ENCODE measurements at regions not wholly inside any gene's neighbourhood (a gene's known extent, or its start where the extent isn't known, plus 50 kb on each side); places are given as distances from the start of the nearest gene placed in this dataset.

DNA sequence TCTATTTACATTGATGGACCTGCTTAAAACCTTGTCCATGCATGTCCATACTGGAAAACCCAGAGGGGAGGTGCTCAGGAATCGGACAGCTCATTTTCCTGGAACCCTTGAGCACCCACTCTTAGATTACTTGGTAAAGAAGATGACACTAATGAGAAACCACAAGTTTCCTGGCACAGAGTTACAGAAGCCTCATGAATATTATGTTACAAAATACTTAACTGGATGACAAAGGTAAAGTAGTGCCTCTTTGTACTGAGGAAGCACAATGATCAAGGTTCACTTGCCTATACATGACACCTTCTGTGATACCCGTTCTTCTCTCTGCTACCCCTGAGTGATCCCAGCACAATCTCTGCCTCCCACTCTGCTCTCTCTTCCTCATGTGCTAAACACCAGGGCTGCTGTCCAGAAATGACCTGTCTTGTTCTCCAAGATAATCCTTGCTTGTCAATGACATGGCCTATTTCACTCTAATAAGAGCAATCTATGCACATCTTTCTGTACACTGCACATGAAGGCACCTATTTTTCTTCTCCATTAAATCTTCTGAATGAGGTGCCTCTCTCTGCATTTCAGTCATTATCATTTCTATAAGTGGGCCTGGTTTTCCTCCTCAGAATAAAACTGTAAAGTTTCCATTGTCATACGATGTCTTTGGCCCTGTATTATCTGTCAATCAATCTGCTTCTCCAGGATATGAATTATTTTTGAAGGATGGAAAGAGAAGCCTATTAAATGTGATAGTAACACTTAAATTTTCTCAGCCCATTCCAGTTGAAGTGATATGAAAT, 684.0 kb upstream of the ACO1 start:
- POLR2A ChIA-PET: no interaction called here
- no peak for TF ChIP-seq CTCF (IDR thresholded peaks at IDR 0.05; ENCODE audit: control extremely low read depth, extremely low read depth, low read depth, missing control alignments)
- no peak for DNase-seq (ENCODE audit: extremely low spot score)
- CTCF ChIA-PET: no interaction called here

GRCh38 chr9:31702957-31703356, 681.5 kb upstream of the ACO1 start:
- CTCF ChIA-PET: no interaction called here
- DNase-seq (ENCODE audit: extremely low spot score): no peak
- no peak for TF ChIP-seq CTCF (IDR thresholded peaks at IDR 0.05; ENCODE audit: control extremely low read depth, extremely low read depth, low read depth, missing control alignments)
- POLR2A ChIA-PET: no interaction called here

DNA sequence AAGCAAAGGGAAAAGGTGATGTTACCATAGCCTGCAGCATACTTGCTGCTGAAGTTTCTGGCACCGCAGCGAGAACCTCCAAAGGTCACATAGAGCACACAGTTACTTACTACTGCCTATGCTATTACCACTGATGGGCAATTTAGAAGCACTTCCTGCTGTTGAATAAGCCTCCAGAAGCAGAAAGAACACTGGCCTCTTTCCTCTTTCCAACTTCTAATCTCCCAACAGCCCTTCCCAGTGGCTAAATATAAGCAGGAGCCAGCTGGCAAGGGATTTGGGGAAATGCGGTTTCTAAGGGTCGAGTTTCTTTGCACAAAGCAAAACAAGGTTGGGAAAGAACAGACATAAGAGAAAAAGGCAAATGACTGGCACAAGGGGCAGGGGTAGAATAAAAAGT, 669.2 kb upstream of the ACO1 start:
- POLR2A ChIA-PET: no interaction called here
- CTCF ChIA-PET: no interaction called here
- no peak for DNase-seq (ENCODE audit: extremely low spot score)
- TF ChIP-seq CTCF (IDR thresholded peaks at IDR 0.05; ENCODE audit: control extremely low read depth, extremely low read depth, low read depth, missing control alignments): no peak

- no peak for TF ChIP-seq CTCF (IDR thresholded peaks at IDR 0.05; ENCODE audit: control extremely low read depth, extremely low read depth, low read depth, missing control alignments)
- ChIA-PET CTCF (no interaction called here), POLR2A (no interaction called here)
- DNase-seq (ENCODE audit: extremely low spot score): no peak
These were observed 665.2 kb upstream of the ACO1 start for GRCh38 chr9:31719262-31719661.

GRCh38 chr9:31730398-31730797, 654.0 kb upstream of the ACO1 start:
- ChIA-PET POLR2A (no interaction called here), CTCF (no interaction called here)
- no peak for TF ChIP-seq CTCF (IDR thresholded peaks at IDR 0.05; ENCODE audit: control extremely low read depth, extremely low read depth, low read depth, missing control alignments)
- no peak for DNase-seq (ENCODE audit: extremely low spot score)

DNA sequence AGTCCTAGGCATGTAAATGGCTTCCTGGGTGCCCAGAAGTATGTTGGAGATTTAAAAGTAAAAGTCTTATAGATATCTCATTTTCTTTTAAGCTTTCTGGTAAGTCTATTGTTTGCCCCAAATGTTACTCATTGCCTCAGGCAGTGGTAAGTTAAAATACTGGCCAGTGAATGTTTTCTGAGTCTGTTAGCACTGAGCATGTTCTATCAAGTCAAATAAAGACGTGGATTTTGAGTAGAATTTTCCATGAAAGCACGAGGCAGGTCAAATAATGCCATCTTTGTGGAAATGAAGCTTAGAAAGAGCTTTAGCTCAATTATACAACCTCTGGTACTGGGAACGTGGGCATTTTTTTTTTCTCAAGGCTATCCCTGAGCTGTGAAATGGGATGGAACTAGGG, 651.3 kb upstream of the ACO1 start:
- ChIA-PET POLR2A (no interaction called here), CTCF (interaction anchor here (1.1 kb wide), 1 partner anchor 11 kb away, joined by 3 read pairs; no protein-coding TSS in a partner anchor)
- TF ChIP-seq CTCF (IDR thresholded peaks at IDR 0.05; ENCODE audit: control extremely low read depth, extremely low read depth, low read depth, missing control alignments): no peak
- no peak for DNase-seq (ENCODE audit: extremely low spot score)

All from GM10248 (cell line).